AG08395 (cell line): ENCODE measurements at regions not wholly inside any gene's neighbourhood (a gene's known extent, or its start where the extent isn't known, plus 50 kb on each side); places are given as distances from the start of the nearest gene placed in this dataset.
"Not testable (repeated sequence)": the region's sequence is repeated elsewhere in the genome, so short reads cannot be mapped to it uniquely, and the experiment has no call there.

Experiments
- DNase-seq: peaks from one replicate; pipeline ENCODE4 v3.0.0; 2012; ENCODE audit warnings: mixed read lengths, low spot score

GRCh38 chr2:53362934-53363333 lies 404.7 kb upstream of the CHAC2 start:
- DNase-seq = no peak

DNA sequence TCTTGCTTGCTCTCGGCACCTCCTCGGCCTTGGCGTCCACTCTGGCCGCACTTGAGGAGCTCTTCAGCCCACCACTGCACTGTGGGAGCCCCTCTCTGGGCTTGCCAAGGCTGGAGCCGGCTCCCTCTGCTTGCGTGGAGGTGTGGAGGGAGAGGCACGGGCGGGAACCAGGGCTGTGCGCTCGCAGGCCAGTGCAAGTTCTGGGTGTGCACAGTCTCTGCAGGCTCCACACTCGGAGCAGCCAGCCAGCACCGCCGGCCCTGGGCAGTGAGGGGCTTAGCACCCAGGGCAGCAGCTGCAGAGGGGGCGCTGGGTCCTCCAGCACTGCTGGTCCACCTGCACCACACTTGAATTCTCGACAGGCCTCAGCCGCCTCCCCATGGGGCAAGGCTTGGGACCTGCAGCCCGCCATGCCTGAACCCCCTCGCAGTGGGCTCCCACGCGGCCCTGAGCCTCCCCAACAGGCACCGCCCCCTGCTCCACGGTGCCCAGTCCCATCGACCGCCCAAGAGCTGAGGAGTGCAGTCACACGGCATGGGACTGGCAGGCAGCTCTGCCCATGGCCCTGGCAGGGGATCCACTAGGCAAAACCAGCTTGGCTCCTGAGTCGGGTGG lies 411.2 kb upstream of the CHAC2 start:
- no peak for DNase-seq

DNA sequence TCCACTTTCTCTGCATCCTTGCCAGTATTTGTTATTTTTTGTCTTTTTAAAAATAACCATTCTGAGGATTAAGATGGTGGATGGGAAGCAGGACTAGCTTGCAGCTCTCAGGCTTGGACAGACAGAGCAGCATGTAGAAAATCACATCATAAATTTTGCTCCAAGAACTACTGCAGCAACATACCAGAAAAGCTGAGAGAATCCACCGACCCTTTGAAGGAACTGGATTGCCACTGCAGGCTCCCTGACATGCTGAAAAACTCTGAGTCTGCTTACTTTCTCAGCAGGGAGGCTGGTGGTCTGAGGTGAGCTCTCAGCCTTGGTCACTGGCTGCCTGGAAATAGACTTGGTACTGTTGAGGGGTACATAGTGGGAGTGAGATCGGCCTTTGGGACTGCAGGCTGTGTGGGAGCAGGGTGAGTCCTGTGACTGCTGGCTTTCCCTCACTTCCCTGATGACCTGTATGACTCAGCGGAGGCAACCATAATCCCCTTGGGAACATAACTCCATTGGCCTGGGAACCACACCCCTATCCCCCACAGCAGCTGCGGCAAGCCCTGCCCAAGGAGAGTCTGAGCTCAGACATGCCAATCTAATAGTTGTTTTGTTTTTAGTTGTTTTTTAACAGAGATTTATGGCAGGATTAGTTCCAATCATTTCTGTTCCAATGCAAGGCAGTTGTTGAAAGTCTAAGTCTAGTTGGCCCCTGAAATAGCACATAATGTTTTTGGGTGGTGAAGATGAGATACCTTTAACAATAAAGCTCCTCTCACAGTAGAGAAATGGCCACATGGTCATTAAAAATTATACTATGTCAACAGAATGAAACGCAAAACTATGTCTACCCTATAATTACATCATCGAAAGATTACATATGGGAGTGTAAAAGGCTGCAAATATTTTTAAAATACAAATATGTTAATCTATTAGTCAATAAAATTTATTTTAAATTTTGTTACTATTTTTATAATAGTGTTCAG lies 414.2 kb upstream of the CHAC2 start:
- DNase-seq = no peak

DNA sequence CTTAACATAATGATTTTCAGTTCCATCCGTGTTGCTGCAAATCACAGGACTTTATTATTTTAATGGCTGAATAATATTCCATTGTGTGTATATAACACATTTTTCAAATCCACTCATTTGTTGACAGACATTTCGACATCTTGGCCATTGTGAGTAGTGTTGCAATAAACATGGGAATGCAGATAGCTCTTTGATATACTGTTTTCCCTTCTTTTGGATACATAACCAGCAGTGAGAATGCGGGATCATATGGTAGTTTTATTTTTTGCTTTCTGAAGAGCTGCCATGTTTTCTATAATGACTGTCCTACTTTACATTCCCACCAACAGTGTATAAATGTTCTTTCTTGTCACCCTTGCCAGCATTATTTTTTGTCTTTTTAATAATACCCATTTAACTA lies 420.3 kb upstream of the CHAC2 start:
- no peak for DNase-seq

- no peak for DNase-seq
Measured at GRCh38 chr2:53342248-53342647, 425.4 kb upstream of the CHAC2 start.

- DNase-seq = no peak
Measured at GRCh38 chr2:53334610-53335009, 433.0 kb upstream of the CHAC2 start.

- no peak for DNase-seq
Measured at GRCh38 chr2:53331667-53332066, 435.9 kb upstream of the CHAC2 start.

- no peak for DNase-seq
Measured at GRCh38 chr2:53317861-53318260, 449.7 kb upstream of the CHAC2 start.

GRCh38 chr2:53315149-53315548 lies 452.5 kb upstream of the CHAC2 start:
- no peak for DNase-seq

- no peak for DNase-seq
Measured at GRCh38 chr2:53314718-53315117, 452.9 kb upstream of the CHAC2 start.

- DNase-seq = not testable (repeated sequence)
Measured at GRCh38 chr2:53313644-53314043, 454.0 kb upstream of the CHAC2 start.

- no peak for DNase-seq
Measured at GRCh38 chr2:53312721-53313120, 454.9 kb upstream of the CHAC2 start.

DNA sequence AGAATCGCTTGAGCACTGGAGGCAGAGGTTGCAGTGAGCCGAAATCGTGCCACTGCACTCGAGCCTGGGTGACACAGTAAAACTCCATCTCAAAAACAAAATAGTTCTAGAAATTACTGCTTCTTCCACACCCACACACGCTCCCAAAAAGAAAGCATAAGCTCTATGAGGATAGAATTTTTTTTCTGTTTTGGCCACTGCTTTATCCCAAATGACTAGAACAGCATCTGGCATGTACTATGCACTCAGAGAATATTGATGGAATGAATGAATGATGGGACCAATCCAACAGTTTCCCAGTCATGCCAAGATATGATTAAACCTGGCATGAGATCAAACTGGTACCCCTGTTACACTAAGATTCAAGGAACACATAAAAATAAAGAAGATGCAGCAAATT lies 455.4 kb upstream of the CHAC2 start:
- no peak for DNase-seq

- DNase-seq = no peak
Measured at GRCh38 chr2:53303012-53303578, 464.5 kb upstream of the CHAC2 start.

DNA sequence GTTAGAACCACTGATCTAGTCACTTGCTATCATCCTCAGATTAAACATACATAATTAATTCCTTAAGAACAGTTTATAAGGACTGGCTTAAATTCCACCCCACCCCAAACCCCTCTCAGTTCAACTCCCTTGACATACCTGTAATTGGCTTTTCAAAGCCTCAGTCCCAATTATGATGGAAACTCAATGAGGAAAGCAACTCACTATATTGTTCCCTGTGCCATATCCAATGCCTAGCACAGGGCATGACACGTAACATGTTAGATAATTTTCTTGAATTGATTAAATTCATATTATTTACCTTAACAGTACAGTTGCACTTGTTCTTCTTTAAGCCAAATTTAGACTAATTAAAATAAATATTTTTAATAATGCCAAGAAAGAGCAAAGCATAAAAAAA lies 465.1 kb upstream of the CHAC2 start:
- DNase-seq = no peak

DNA sequence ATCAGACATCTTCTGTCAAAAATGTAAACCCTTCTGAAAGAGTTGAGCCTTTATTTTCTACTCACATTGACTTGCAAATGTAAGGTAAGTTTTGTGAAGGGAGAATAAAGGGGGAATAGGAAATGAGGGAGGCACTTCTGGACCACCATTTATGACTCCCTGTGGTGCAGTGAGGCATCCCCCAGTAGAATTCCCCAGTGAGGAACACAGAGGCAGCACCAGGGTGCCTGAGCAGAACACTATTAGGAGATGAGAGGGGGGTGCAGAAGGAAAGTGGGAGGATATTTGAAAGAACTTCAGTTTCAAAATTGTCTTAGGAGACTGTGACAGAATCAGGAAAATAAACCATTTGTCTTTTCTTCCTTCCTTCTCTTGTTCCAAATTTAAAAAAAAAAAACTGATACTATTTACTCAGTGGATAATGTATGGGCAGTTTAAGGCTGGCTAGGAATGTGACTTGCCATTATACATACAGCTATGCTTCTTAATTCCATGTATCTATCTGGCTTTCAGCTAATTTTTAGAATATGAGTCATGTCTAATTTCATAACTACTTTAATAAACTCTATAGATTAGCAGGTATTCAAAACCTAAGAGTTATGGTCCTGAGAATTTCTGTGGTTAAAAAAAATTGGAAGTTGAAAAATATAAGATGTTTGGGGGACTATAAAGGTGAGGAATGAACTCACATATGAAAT lies 478.1 kb upstream of the CHAC2 start:
- no peak for DNase-seq

- no peak for DNase-seq
Measured at GRCh38 chr2:53286345-53286744, 481.3 kb upstream of the CHAC2 start.

DNA sequence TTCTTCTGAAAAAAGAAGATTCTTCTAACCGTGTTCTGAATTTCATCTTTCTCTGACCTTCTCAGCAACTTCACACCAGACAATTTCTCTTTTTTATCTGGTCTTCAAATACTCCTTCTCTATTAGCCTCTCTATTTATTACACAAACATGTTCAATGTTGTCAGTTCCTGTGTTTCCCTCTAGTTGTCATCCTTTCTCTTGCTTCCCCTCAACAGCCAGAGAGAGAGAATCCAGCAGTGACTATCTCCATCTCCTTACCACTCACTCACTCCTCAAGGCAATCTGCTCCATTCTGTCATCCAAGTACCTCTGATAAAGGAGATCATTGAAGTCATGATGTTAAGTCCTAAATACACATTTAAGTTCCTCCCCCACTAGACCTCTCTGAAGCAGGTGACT lies 491.9 kb upstream of the CHAC2 start:
- DNase-seq = no peak

DNA sequence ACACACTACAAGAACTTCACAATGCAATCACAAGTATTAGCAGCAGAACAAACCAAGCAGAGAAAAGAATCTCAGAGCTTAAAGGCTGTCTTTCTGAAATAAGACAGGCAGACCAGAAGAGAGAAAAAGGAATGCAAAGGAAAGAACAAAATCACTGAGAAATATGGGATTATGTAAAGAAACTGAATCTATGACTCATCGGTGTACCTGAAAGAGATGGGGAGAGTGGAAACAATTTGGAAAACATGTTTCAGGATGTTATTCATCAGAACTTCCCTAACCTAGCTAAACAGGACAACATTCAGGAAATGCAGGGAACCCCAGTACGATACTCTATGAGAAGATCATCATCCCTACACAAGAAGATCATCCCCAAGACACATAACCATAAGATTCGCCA lies 499.0 kb upstream of the CHAC2 start:
- no peak for DNase-seq

GRCh38 chr2:53268086-53268485 lies 499.5 kb upstream of the CHAC2 start:
- DNase-seq = no peak

GRCh38 chr2:53265544-53266299 lies 501.9 kb upstream of the CHAC2 start:
- DNase-seq = no peak

DNA sequence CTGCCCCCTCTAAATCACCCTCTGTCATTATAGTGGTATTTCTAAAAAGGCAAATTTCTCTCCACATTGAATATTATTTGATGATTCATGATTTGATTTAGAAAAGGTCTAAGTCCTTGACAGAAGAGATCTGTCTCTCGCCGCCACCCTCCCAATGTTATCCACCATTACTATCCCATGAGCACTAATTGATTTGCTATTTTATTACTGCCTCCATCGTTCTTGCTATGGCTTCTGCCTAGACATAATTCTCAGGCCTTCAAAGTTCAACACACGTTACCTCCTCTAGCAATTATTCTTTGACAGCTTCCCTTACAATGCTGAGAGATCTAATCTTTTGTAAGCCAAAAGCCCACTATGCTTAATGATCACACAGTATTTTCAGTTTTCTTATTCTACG lies 507.0 kb upstream of the CHAC2 start:
- DNase-seq = no peak
